ENCODE measurements at regions not wholly inside any gene's neighbourhood (a gene's known extent, or its start where the extent isn't known, plus 50 kb on each side); places are given as distances from the start of the nearest gene placed in this dataset.

- TF ChIP-seq NFE2L1 (CRISPR knock-in tag; IDR thresholded peaks at IDR 0.05) (no peak), PREB (CRISPR knock-in tag; IDR thresholded peaks at IDR 0.05; ENCODE audit: borderline replicate concordance) (no peak), SMAD3 (CRISPR knock-in tag; IDR thresholded peaks at IDR 0.05; ENCODE audit: borderline replicate concordance) (no peak), ARID4B (CRISPR knock-in tag; IDR thresholded peaks at IDR 0.05; ENCODE audit: borderline replicate concordance) (no peak), ZNF416 (CRISPR knock-in tag; IDR thresholded peaks at IDR 0.05) (no peak), USF1 (CRISPR knock-in tag; IDR thresholded peaks at IDR 0.05) (no peak), CREM (CRISPR knock-in tag; IDR thresholded peaks at IDR 0.05) (no peak), HMGXB4 (CRISPR knock-in tag; IDR thresholded peaks at IDR 0.05) (no peak), ZMAT4 (CRISPR knock-in tag; IDR thresholded peaks at IDR 0.05) (no peak), MAX (CRISPR knock-in tag; IDR thresholded peaks at IDR 0.05) (no peak), E2F5 (CRISPR knock-in tag; IDR thresholded peaks at IDR 0.05) (no peak), MXD4 (CRISPR knock-in tag; IDR thresholded peaks at IDR 0.05; ENCODE audit: borderline replicate concordance) (no peak)
- ChIA-PET POLR2A (no interaction called here), CTCF (no interaction called here)
- Mint-ChIP-seq H3K9me3 (0 out of 2 replicates have a peak, but pooled peaks cover 3% of the 10 kb centered on the region), H3K4me1 (peaks cover 52% of the 10 kb centered on the region), H3K4me3 (no peak overlapping the region), H3K36me3 (no peaks in the 10 kb centered on the region), H3K27ac (peak overlapping the region; percentile 16; the same call in 1 of the 2 replicates), H3K27me3 (ENCODE audit: low read depth) (no peaks in the 10 kb centered on the region)
- DNase-seq (ENCODE audit: low spot score) (no peak), ATAC-seq (no peak)
Measured at GRCh38 chr1:244339073-244339692, 112.5 kb downstream of the ADSS2 start.

GRCh38 chr1:244339776-244340175, 111.9 kb downstream of the ADSS2 start:
- ATAC-seq (no peak), DNase-seq (ENCODE audit: low spot score) (no peak)
- TF ChIP-seq OVOL2 (CRISPR knock-in tag; IDR thresholded peaks at IDR 0.05; ENCODE audit: borderline replicate concordance) (no peak), ARID4B (CRISPR knock-in tag; IDR thresholded peaks at IDR 0.05; ENCODE audit: borderline replicate concordance) (no peak), PRRX2 (CRISPR knock-in tag; IDR thresholded peaks at IDR 0.05) (no peak), ELF4 (CRISPR knock-in tag; IDR thresholded peaks at IDR 0.05; ENCODE audit: low read depth) (no peak), USF2 (CRISPR knock-in tag; IDR thresholded peaks at IDR 0.05) (no peak)
- no peaks in the 10 kb centered on the region for H3K9me3 Mint-ChIP-seq
- H3K36me3 Mint-ChIP-seq = no peaks in the 10 kb centered on the region
- ChIA-PET POLR2A (no interaction called here), CTCF (no interaction called here)
- H3K27ac Mint-ChIP-seq = peak overlapping the region; percentile 16; the same call in 1 of the 2 replicates
- H3K4me1 Mint-ChIP-seq = peaks cover 49% of the 10 kb centered on the region
- no peaks in the 10 kb centered on the region for H3K27me3 Mint-ChIP-seq (ENCODE audit: low read depth)
- no peak overlapping the region for H3K4me3 Mint-ChIP-seq
